ENCODE measurements at regions not wholly inside any gene's neighbourhood (a gene's known extent, or its start where the extent isn't known, plus 50 kb on each side); places are given as distances from the start of the nearest gene placed in this dataset.
"Not testable (repeated sequence)": the region's sequence is repeated elsewhere in the genome, so short reads cannot be mapped to it uniquely, and the experiment has no call there.

- no peak for TF ChIP-seq CTCF (IDR thresholded peaks at IDR 0.05; ENCODE audit: insufficient read depth, low read length, severe bottlenecking)
- DNase-seq (ENCODE audit: low read depth): no peak
- Histone ChIP-seq H3K4me3 (ENCODE audit: low read depth, low read length) (no peak overlapping the region), H3K36me3 (ENCODE audit: control insufficient read depth, insufficient read depth, low read length) (no peaks in the 10 kb centered on the region), H3K27me3 (ENCODE audit: control insufficient read depth, insufficient read depth, low read length) (no peaks in the 10 kb centered on the region)
- FAIRE-seq: no peak
Measured at GRCh38 chr15:92779874-92780273, 120.2 kb upstream of the CHD2 start.

DNA sequence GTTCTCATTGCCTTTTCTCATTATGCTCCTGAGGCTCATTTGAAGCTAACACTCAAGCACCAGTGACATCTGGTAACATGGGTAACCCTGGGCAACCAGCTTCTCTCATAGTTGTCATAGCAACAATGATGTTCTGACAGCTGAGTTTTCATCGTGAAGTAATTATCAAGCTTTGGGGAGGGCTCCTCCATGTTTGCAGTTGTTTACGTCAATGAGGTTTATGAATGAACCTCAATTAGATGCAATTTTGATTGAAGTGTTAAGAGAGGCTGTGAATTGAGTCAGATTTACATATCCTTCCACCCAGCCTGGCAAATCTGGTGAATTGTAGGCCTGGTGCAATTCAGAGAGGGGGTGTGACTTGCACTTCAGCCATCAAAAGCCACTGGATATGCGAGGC is 119.3 kb upstream of the CHD2 start:
- no peak for FAIRE-seq
- TF ChIP-seq CTCF (IDR thresholded peaks at IDR 0.05; ENCODE audit: insufficient read depth, low read length, severe bottlenecking): no peak
- DNase-seq (ENCODE audit: low read depth): no peak
- Histone ChIP-seq H3K36me3 (ENCODE audit: control insufficient read depth, insufficient read depth, low read length) (no peaks in the 10 kb centered on the region), H3K27me3 (ENCODE audit: control insufficient read depth, insufficient read depth, low read length) (no peaks in the 10 kb centered on the region), H3K4me3 (ENCODE audit: low read depth, low read length) (no peak overlapping the region)

- Histone ChIP-seq H3K27me3 (ENCODE audit: control insufficient read depth, insufficient read depth, low read length) (no peaks in the 10 kb centered on the region), H3K4me3 (ENCODE audit: low read depth, low read length) (no peak overlapping the region), H3K36me3 (ENCODE audit: control insufficient read depth, insufficient read depth, low read length) (no peaks in the 10 kb centered on the region)
- DNase-seq (ENCODE audit: low read depth) (no peak), FAIRE-seq (no peak)
- TF ChIP-seq CTCF (IDR thresholded peaks at IDR 0.05; ENCODE audit: insufficient read depth, low read length, severe bottlenecking): no peak
Measured at GRCh38 chr15:92781925-92782453, 118.1 kb upstream of the CHD2 start.

DNA sequence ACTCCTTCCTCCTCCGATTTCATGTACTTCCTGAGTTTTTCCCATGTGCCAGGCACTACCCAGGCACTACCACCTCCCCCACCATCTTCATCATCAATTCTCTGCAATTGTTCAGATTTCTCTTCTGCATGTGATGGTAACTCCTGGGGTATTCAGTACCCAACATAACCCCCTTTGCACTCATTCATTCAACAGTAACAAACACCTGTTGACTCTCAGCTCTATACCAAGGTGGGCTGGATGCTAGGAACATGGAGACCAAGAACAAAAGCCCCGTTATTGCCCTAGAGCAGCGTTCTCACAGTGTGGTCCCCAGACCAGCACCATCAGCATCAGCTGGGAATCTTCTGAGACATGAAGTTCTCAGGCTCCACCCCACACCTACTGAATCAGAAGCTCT is 113.0 kb upstream of the CHD2 start:
- no peaks in the 10 kb centered on the region for H3K27me3 ChIP-seq (ENCODE audit: control insufficient read depth, insufficient read depth, low read length)
- TF ChIP-seq CTCF (IDR thresholded peaks at IDR 0.05; ENCODE audit: insufficient read depth, low read length, severe bottlenecking): no peak
- no peak for DNase-seq (ENCODE audit: low read depth)
- no peak overlapping the region for H3K4me3 ChIP-seq (ENCODE audit: low read depth, low read length)
- no peak for FAIRE-seq
- no peaks in the 10 kb centered on the region for H3K36me3 ChIP-seq (ENCODE audit: control insufficient read depth, insufficient read depth, low read length)

DNA sequence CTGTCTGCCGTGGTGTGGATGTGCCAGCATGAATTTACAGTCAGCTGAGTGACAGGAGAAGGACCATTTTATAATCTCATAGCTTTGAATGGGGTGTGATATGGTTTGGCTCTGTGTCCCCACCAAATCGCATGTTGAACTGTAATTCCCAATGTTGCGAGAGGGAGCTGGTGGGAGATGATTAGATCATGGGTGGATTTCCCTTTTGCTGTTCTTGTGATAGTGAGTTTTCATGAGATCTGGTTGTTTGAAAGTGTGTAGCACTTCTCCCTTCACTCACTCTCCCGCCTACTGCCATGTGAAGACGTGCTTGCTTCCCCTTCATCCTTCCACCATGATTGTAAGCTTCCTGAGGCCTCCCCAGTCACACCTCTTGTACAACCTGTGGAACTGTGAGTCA is 111.9 kb upstream of the CHD2 start:
- H3K4me3 ChIP-seq (ENCODE audit: low read depth, low read length): no peak overlapping the region
- no peak for TF ChIP-seq CTCF (IDR thresholded peaks at IDR 0.05; ENCODE audit: insufficient read depth, low read length, severe bottlenecking)
- DNase-seq (ENCODE audit: low read depth): no peak
- H3K36me3 ChIP-seq (ENCODE audit: control insufficient read depth, insufficient read depth, low read length): no peaks in the 10 kb centered on the region
- no peaks in the 10 kb centered on the region for H3K27me3 ChIP-seq (ENCODE audit: control insufficient read depth, insufficient read depth, low read length)
- FAIRE-seq: no peak

DNA sequence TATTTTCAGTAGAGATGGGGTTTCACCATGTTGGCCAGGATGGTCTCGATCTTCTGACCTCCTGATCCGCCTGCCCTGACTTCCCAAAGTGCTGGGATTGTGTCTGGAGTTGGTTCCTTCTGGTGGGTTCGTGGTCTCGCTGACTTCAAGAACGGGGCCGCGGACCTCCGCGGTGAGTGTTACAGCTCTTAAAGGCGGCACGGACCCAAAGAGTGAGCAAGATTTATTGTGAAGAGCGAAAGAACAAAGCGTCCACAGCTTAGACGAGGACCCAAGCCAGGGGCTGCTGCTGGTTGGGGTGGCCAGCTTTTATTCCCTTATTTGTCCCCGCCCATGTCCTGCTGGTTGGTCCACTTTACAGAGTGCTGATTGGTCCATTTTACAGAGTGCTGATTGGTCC is 111.3 kb upstream of the CHD2 start:
- H3K27me3 ChIP-seq (ENCODE audit: control insufficient read depth, insufficient read depth, low read length); H3K36me3 ChIP-seq (ENCODE audit: control insufficient read depth, insufficient read depth, low read length); DNase-seq (ENCODE audit: low read depth); H3K4me3 ChIP-seq (ENCODE audit: low read depth, low read length); FAIRE-seq: not testable (repeated sequence)
